Keratinocyte (primary cell): ENCODE measurements at regions not wholly inside any gene's neighbourhood (a gene's known extent, or its start where the extent isn't known, plus 50 kb on each side); places are given as distances from the start of the nearest gene placed in this dataset.

Source experiments
- CTCF ChIP-seq, 3 experiments: IDR thresholded peaks in 1 of 3; conservative IDR thresholded peaks in 1 of 3; optimal IDR thresholded peaks in 1 of 3; 2 replicates in 2 of 3; 3 replicates in 1 of 3; pipeline versions ENCODE3 to v1.5.1; 2011; ENCODE audit warnings: low read length in 3 of 3, mild to moderate bottlenecking in 3 of 3, moderate library complexity in 2 of 3, control low read depth in 1 of 3, inconsistent platforms in 1 of 3; ENCODE audit not compliant: insufficient read depth in 2 of 3; ENCODE audit errors: extremely low read depth in 1 of 3
- EZH2 ChIP-seq: IDR thresholded peaks from one replicate; pipeline ENCODE4 v1.6.1; 2012; ENCODE audit warnings: inconsistent platforms, mild to moderate bottlenecking, low read length, moderate library complexity

- TF ChIP-seq CTCF (optimal IDR thresholded peaks at IDR 0.05 in 1 of 3, IDR thresholded peaks at IDR 0.05 in 1 of 3, conservative IDR thresholded peaks at IDR 0.05 in 1 of 3; ENCODE audit: extremely low read depth in 1 of 3, insufficient read depth in 2 of 3, low read length in 3 of 3) (no peak), EZH2 (no peak)
Measured at GRCh38 chr2:21571686-21572085, 447.9 kb downstream of the TDRD15 start.
